ENCODE measurements at regions not wholly inside any gene's neighbourhood (a gene's known extent, or its start where the extent isn't known, plus 50 kb on each side); places are given as distances from the start of the nearest gene placed in this dataset.

GRCh38 chrX:13119386-13119785 lies 75.0 kb upstream of the FAM9C start:
- no peak for TF ChIP-seq CTCF (IDR thresholded peaks at IDR 0.05; ENCODE audit: low read length)
- TF ChIP-seq EZH2 (IDR thresholded peaks at IDR 0.05; ENCODE audit: borderline replicate concordance, low read length) = no peak

All from OCI-LY1 (cell line).